Natural killer cell (primary cell): ENCODE measurements at regions not wholly inside any gene's neighbourhood (a gene's known extent, or its start where the extent isn't known, plus 50 kb on each side); places are given as distances from the start of the nearest gene placed in this dataset.

Experiments
- ATAC-seq, 3 donors: fragments of 150-1000 bp in 2 of 3; fragments of 200-7000 bp in 1 of 3; cut with Tn5 transposase; 1 replicate in 1 of 3; 2 replicates in 2 of 3; pipeline ENCODE4 v1.10.0; 2021; ENCODE audit warnings: mild to moderate bottlenecking in 2 of 3, moderate library complexity in 2 of 3
- DNase-seq, 2 donors: peaks; one replicate each; pipeline versions ENCODE4 v3.0.0 to v3.0.0-alpha.2; 2013 to 2021; ENCODE audit warnings: mixed read lengths in 1 of 2
- H3K27ac ChIP-seq: one replicate; pipeline ENCODE4 v1.5.1; 2013; ENCODE audit warnings: mild to moderate bottlenecking, low read length
- H3K27me3 ChIP-seq: one replicate; pipeline ENCODE4 v1.6.1; 2013; ENCODE audit warnings: low read length; ENCODE audit not compliant: control insufficient read depth, insufficient read depth
- H3K36me3 ChIP-seq: one replicate; pipeline ENCODE4 v1.6.1; 2013; ENCODE audit warnings: low read length; ENCODE audit not compliant: control insufficient read depth, insufficient read depth
- H3K4me1 ChIP-seq: one replicate; pipeline ENCODE4 v1.6.1; 2013; ENCODE audit warnings: low read length; ENCODE audit not compliant: control insufficient read depth, insufficient read depth
- H3K4me3 ChIP-seq: one replicate; pipeline ENCODE4 v1.5.1; 2013; ENCODE audit warnings: low read length
- H3K9me3 ChIP-seq: one replicate; pipeline ENCODE4 v1.6.1; 2013; ENCODE audit warnings: low read length; ENCODE audit not compliant: control insufficient read depth, insufficient read depth
- H3K27ac Mint-ChIP-seq, 2 donors: one replicate each; pipeline ENCODE4 v1.8.0; 2022; ENCODE audit warnings: mild to moderate bottlenecking in 2 of 2, mixed read lengths in 2 of 2, moderate library complexity in 1 of 2
- H3K27me3 Mint-ChIP-seq, 2 donors: one replicate each; pipeline ENCODE4 v1.8.0; 2022; ENCODE audit warnings: low read depth in 2 of 2, mixed read lengths in 2 of 2
- H3K36me3 Mint-ChIP-seq: one replicate; pipeline ENCODE4 v1.8.0; 2022; ENCODE audit warnings: mixed read lengths
- H3K4me1 Mint-ChIP-seq, 2 donors: one replicate each; pipeline ENCODE4 v1.8.0; 2022; ENCODE audit warnings: mixed read lengths in 2 of 2
- H3K4me3 Mint-ChIP-seq: one replicate; pipeline ENCODE4 v1.8.0; 2022; ENCODE audit warnings: mild to moderate bottlenecking, moderate library complexity, mixed read lengths
- H3K9me3 Mint-ChIP-seq, 2 donors: one replicate each; pipeline ENCODE4 v1.8.0; 2022; ENCODE audit warnings: mixed read lengths in 2 of 2
- WGBS: methylation state at CpG from one replicate; pipeline ENCODE4 v1.1.7; 2013; ENCODE audit warnings: missing lambda C conversion rate; ENCODE audit not compliant: insufficient coverage; 5-methylcytosine and 5-hydroxymethylcytosine counted together
- intact Hi-C: fragments of 100-400 bp; cut with micrococcal nuclease; formaldehyde crosslinking; loops from one replicate; pipeline ENCODE4 v1.14.2; 2022
- TF ChIP-seq, protein P1 (sequence below): fragments of 200-600 bp; IDR thresholded peaks from one replicate; pipeline ENCODE4 v1.8.0; 2022; ENCODE audit warnings: antibody characterized with exemption

DNA sequence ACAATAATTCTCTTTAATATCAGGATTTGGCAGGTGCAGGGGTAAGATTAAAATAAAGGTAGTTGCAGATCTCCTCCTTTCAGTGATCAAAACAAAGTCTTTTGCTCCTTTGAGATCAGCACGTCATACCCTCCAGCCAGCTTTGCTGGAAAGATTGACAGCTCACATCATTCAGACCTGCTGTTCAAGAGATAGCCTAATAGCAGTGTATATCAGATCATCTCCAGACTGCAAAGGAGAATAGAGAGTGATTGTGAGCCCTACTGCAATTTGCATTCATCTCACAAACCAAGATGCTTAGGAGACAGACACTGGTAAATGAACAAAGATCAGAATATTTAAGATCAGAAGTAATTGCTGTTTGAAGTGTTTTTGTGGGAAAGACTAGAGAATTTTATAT, 135.8 kb upstream of the DSEL start:
- Histone ChIP-seq H3K27ac (no peak overlapping the region), H3K9me3 (no peaks in the 10 kb centered on the region), H3K4me3 (no peak overlapping the region), H3K27me3 (no peaks in the 10 kb centered on the region), H3K4me1 (no peaks in the 10 kb centered on the region), H3K36me3 (no peaks in the 10 kb centered on the region)
- no peaks in the 10 kb centered on the region for H3K4me1 Mint-ChIP-seq
- intact Hi-C loops: no loop called here
- no peak overlapping the region for H3K27ac Mint-ChIP-seq
- ATAC-seq (no peak), DNase-seq (no peak)
- 83% methylated on average over 1 of the region's 1 CpG for WGBS
- H3K27me3 Mint-ChIP-seq: no peaks in the 10 kb centered on the region
- H3K36me3 Mint-ChIP-seq: no peaks in the 10 kb centered on the region
- H3K9me3 Mint-ChIP-seq: peaks cover 0 to 2% of the 10 kb centered on the region in 2 donors
- TF ChIP-seq, protein P1, sequence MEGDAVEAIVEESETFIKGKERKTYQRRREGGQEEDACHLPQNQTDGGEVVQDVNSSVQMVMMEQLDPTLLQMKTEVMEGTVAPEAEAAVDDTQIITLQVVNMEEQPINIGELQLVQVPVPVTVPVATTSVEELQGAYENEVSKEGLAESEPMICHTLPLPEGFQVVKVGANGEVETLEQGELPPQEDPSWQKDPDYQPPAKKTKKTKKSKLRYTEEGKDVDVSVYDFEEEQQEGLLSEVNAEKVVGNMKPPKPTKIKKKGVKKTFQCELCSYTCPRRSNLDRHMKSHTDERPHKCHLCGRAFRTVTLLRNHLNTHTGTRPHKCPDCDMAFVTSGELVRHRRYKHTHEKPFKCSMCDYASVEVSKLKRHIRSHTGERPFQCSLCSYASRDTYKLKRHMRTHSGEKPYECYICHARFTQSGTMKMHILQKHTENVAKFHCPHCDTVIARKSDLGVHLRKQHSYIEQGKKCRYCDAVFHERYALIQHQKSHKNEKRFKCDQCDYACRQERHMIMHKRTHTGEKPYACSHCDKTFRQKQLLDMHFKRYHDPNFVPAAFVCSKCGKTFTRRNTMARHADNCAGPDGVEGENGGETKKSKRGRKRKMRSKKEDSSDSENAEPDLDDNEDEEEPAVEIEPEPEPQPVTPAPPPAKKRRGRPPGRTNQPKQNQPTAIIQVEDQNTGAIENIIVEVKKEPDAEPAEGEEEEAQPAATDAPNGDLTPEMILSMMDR: no peak
- no peak overlapping the region for H3K4me3 Mint-ChIP-seq

DNA sequence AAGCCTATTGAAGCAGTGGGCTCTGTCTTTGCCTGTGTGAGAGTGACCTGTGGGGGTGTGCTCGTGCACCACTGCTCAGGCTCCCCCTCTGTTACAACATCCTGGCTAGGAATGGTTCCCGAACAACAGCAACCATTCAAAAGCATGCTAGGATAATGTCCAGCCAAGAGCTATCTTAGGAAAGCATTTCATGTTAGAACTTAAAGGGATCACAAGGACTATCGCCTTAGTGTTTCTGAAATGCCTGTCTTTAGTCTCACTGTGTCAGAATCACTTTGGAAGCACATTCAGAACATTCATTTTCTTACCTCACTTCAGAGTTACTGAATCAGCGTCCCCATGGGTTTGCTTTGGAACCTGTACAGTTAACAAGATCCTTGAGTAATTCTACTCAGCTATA, 134.9 kb upstream of the DSEL start:
- H3K27ac Mint-ChIP-seq: no peak overlapping the region
- Histone ChIP-seq H3K4me3 (no peak overlapping the region), H3K4me1 (no peaks in the 10 kb centered on the region), H3K27ac (no peak overlapping the region), H3K9me3 (no peaks in the 10 kb centered on the region), H3K36me3 (no peaks in the 10 kb centered on the region), H3K27me3 (no peaks in the 10 kb centered on the region)
- DNase-seq: no peak
- intact Hi-C loops: no loop called here
- H3K4me1 Mint-ChIP-seq: no peaks in the 10 kb centered on the region
- no peaks in the 10 kb centered on the region for H3K27me3 Mint-ChIP-seq
- ATAC-seq: no peak
- peaks cover 0 to 2% of the 10 kb centered on the region in 2 donors for H3K9me3 Mint-ChIP-seq
- TF ChIP-seq, protein P1: no peak
- 51% methylated on average over 4 of the region's 4 CpGs for WGBS
- H3K4me3 Mint-ChIP-seq: no peak overlapping the region
- H3K36me3 Mint-ChIP-seq: no peaks in the 10 kb centered on the region

DNA sequence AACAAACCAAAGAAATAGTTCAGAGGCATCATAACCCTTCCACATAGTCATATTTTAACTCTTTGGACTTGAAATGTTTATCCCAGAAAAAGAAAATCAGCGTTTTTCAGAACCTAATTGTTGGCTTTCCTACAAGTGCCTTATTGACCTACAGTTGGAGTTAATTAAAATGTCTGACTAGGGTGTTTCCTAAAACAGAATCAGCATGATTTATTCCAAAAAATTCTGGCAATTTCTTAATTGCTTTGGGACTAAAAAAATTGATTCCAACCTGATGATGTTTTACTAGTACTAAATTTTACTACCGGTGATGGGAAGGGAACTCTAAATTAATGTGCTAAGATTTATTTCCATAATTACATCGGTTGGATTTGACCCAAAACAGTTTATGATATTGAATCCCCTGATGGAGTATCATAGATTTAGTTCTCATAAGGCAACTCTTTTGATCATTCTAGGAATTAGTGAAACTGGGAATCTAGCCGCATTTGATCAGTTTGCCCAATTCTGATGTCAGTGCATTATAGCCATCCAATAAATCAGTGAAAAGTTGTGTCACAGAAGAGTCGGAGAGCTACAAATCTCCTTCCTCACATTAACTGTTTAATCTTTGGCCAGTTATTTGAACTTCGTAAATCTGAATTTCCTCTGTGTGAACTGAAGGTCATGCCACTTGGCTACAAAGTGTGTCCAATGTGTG, 134.3 kb upstream of the DSEL start:
- H3K4me3 Mint-ChIP-seq: no peak overlapping the region
- H3K36me3 ChIP-seq: no peaks in the 10 kb centered on the region
- H3K27ac ChIP-seq: no peak overlapping the region
- intact Hi-C loops: no loop called here
- H3K4me1 Mint-ChIP-seq: no peaks in the 10 kb centered on the region
- no peak overlapping the region for H3K4me3 ChIP-seq
- no peaks in the 10 kb centered on the region for H3K27me3 Mint-ChIP-seq
- ATAC-seq (no peak), DNase-seq (no peak)
- H3K4me1 ChIP-seq: no peaks in the 10 kb centered on the region
- 84% methylated on average over 4 of the region's 6 CpGs for WGBS
- peaks cover 0 to 2% of the 10 kb centered on the region in 2 donors for H3K9me3 Mint-ChIP-seq
- TF ChIP-seq, protein P1: no peak
- H3K27me3 ChIP-seq: no peaks in the 10 kb centered on the region
- H3K36me3 Mint-ChIP-seq: no peaks in the 10 kb centered on the region
- H3K27ac Mint-ChIP-seq: no peak overlapping the region
- H3K9me3 ChIP-seq: no peaks in the 10 kb centered on the region

DNA sequence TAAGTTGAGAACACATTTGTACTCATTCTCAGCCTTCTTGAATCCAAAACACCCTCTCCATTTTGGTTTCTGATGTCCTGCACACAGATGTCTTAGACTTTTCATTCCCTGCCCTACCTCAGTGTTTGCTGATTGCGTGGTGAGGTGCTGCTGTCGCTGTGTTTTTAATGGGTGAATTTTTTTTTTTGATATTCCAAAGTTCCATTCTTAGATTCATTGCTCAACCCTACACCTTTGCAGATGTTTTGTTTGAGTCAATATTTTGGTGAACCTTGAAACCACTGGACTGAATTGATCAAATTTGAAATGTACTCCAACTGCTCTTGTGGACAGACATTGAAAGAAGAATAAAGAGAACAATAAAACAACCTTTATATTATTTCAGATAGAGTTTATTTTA, 130.4 kb upstream of the DSEL start:
- no CpG with 5 or more reads among the region's 2 CpGs for whole genome bisulfite sequencing
- H3K9me3 Mint-ChIP-seq: peaks cover 2 to 3% of the 10 kb centered on the region in 2 donors
- DNase-seq (no peak), ATAC-seq (no peak)
- TF ChIP-seq, protein P1: no peak
- intact Hi-C loops: no loop called here
- H3K27me3 ChIP-seq: no peaks in the 10 kb centered on the region
- H3K27ac ChIP-seq: no peak overlapping the region
- H3K4me1 Mint-ChIP-seq: no peaks in the 10 kb centered on the region
- H3K36me3 Mint-ChIP-seq: no peaks in the 10 kb centered on the region
- H3K4me1 ChIP-seq: no peaks in the 10 kb centered on the region
- no peaks in the 10 kb centered on the region for H3K9me3 ChIP-seq
- H3K27ac Mint-ChIP-seq: no peak overlapping the region
- no peaks in the 10 kb centered on the region for H3K36me3 ChIP-seq
- H3K4me3 ChIP-seq: no peak overlapping the region
- no peak overlapping the region for H3K4me3 Mint-ChIP-seq
- H3K27me3 Mint-ChIP-seq: no peaks in the 10 kb centered on the region
